ENCODE measurements at regions not wholly inside any gene's neighbourhood (a gene's known extent, or its start where the extent isn't known, plus 50 kb on each side); places are given as distances from the start of the nearest gene placed in this dataset.

DNA sequence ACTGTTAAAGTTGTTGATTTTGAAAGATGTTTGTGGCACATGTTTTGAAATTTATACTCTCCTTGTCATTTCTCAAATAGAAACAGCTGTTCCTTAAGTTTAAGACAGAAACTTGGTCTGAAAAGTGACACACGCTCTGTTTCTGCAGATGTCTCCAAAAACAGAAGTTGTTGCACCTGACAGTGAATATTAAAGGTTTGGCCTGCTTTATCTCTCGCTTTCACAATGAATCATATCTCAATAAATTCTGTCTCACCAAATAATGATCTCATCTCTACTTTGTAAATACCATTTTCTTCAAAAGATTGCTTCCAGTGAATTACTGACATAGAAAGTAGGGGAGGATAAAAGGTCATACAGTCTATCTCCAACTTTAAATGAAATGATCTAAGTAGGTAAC lies 294.9 kb upstream of the SYT4 start:
- Histone ChIP-seq H3K36me3 (no peaks in the 10 kb centered on the region), H3K27me3 (no peaks in the 10 kb centered on the region), H3K27ac (no peak overlapping the region), H3K4me3 (no peak overlapping the region), H3K9me3 (no peaks in the 10 kb centered on the region), H3K4me1 (no peaks in the 10 kb centered on the region)
- intact Hi-C loops (cut with DNase I; ENCODE audit: low total_unique reads) (no loop called here), in situ Hi-C loops (cut with MboI; ENCODE audit: low pct_ligation_motif_present in 1 of 4, low pct_unique_long_range_greater_than_20kb in 1 of 4, low sequenced_read_pairs in 3 of 4) (loop anchor here in 1 of 4 donors (25.0 kb wide), 1 partner anchor 1260 kb away; no protein-coding TSS in a partner anchor)
- DNase-seq = no peak
- WGBS, 2 donors (ENCODE audit: low coverage in 1 of 2) = 43 to 73% methylated on average over 2 of the region's 2 CpGs
- no peak for TF ChIP-seq EP300 (IDR thresholded peaks at IDR 0.05; ENCODE audit: low read depth)

- Histone ChIP-seq H3K27me3 (no peaks in the 10 kb centered on the region), H3K9me3 (no peaks in the 10 kb centered on the region), H3K4me3 (no peak overlapping the region), H3K36me3 (no peaks in the 10 kb centered on the region), H3K4me1 (no peaks in the 10 kb centered on the region), H3K27ac (no peak overlapping the region)
- no peak for DNase-seq
- in situ Hi-C loops (cut with MboI; ENCODE audit: low pct_ligation_motif_present in 1 of 4, low pct_unique_long_range_greater_than_20kb in 1 of 4, low sequenced_read_pairs in 3 of 4) = loop anchor here in 2 of 4 donors (25.0 kb wide), 2 partner anchors 1263 to 1463 kb away; no protein-coding TSS in a partner anchor
- intact Hi-C loops (cut with DNase I; ENCODE audit: low total_unique reads) = no loop called here
- 60 to 85% methylated on average over 2 to 3 of the region's 3 CpGs for WGBS, 2 donors (ENCODE audit: low coverage in 1 of 2)
- TF ChIP-seq POLR2AphosphoS5 (IDR thresholded peaks at IDR 0.05) = no peak
- TF ChIP-seq EP300 (IDR thresholded peaks at IDR 0.05; ENCODE audit: low read depth) = no peak
- TF ChIP-seq POLR2A (IDR thresholded peaks at IDR 0.05) = no peak
- no peak for TF ChIP-seq CTCF (IDR thresholded peaks at IDR 0.05)
These were observed 297.7 kb upstream of the SYT4 start for GRCh38 chr18:43574974-43575373.

- Histone ChIP-seq H3K27ac (no peak overlapping the region), H3K27me3 (no peaks in the 10 kb centered on the region), H3K9me3 (no peaks in the 10 kb centered on the region), H3K4me3 (no peak overlapping the region), H3K4me1 (no peaks in the 10 kb centered on the region), H3K36me3 (no peaks in the 10 kb centered on the region)
- intact Hi-C loops (cut with DNase I; ENCODE audit: low total_unique reads) (no loop called here), in situ Hi-C loops (cut with MboI; ENCODE audit: low pct_ligation_motif_present in 1 of 4, low pct_unique_long_range_greater_than_20kb in 1 of 4, low sequenced_read_pairs in 3 of 4) (loop anchor here in 1 of 4 donors (25.0 kb wide), 1 partner anchor 1466 kb away; no protein-coding TSS in a partner anchor)
- TF ChIP-seq POLR2AphosphoS5 (IDR thresholded peaks at IDR 0.05) (no peak), POLR2A (IDR thresholded peaks at IDR 0.05) (no peak), CTCF (IDR thresholded peaks at IDR 0.05) (no peak), EP300 (IDR thresholded peaks at IDR 0.05; ENCODE audit: low read depth) (no peak)
- DNase-seq = no peak
- 77 to 91% methylated on average over 1 of the region's 1 CpG for WGBS, 2 donors (ENCODE audit: low coverage in 1 of 2)
These were observed 300.9 kb upstream of the SYT4 start for GRCh38 chr18:43578211-43578610.

GRCh38 chr18:43578706-43579105 lies 301.4 kb upstream of the SYT4 start:
- TF ChIP-seq EP300 (IDR thresholded peaks at IDR 0.05; ENCODE audit: low read depth) (no peak), CTCF (IDR thresholded peaks at IDR 0.05) (no peak), POLR2A (IDR thresholded peaks at IDR 0.05) (no peak), POLR2AphosphoS5 (IDR thresholded peaks at IDR 0.05) (no peak)
- intact Hi-C loops (cut with DNase I; ENCODE audit: low total_unique reads) = no loop called here
- no peak overlapping the region for H3K4me3 ChIP-seq
- DNase-seq = no peak
- H3K27me3 ChIP-seq = no peaks in the 10 kb centered on the region
- 40 to 44% methylated on average over 1 to 4 of the region's 4 CpGs for WGBS, 2 donors (ENCODE audit: low coverage in 1 of 2)
- in situ Hi-C loops (cut with MboI; ENCODE audit: low pct_ligation_motif_present in 1 of 4, low pct_unique_long_range_greater_than_20kb in 1 of 4, low sequenced_read_pairs in 3 of 4) = loop anchor here in 1 of 4 donors (25.0 kb wide), 1 partner anchor 1466 kb away; no protein-coding TSS in a partner anchor
- no peaks in the 10 kb centered on the region for H3K36me3 ChIP-seq
- no peaks in the 10 kb centered on the region for H3K9me3 ChIP-seq
- no peaks in the 10 kb centered on the region for H3K4me1 ChIP-seq
- H3K27ac ChIP-seq = no peak overlapping the region

All from transverse colon (tissue), 4 donors.